Esophagus mucosa (tissue), 1 donor: ENCODE measurements at regions not wholly inside any gene's neighbourhood (a gene's known extent, or its start where the extent isn't known, plus 50 kb on each side); places are given as distances from the start of the nearest gene placed in this dataset.

ENCODE experiments used
- ATAC-seq: fragments of 200-7000 bp; cut with Tn5 transposase; one replicate; pipeline ENCODE4 v1.9.1; 2020
- donor health status: DM: yes; HTN: yes; CAD: no.

GRCh38 chr18:77187189-77187588 is 54.6 kb upstream of the MBP start:
- no peak for ATAC-seq

GRCh38 chr18:77191071-77191751 is 58.4 kb upstream of the GALR1 start:
- no peak for ATAC-seq

GRCh38 chr18:77197073-77197472 is 52.6 kb upstream of the GALR1 start:
- no peak for ATAC-seq

- peak; percentile 26 for ATAC-seq
Observed at GRCh38 chr18:77198663-77199062, 51.0 kb upstream of the GALR1 start.

GRCh38 chr18:77199707-77200106 is 49.9 kb upstream of the GALR1 start:
- ATAC-seq = no peak
